Right lobe of liver (tissue), 6 donors: ENCODE measurements at regions not wholly inside any gene's neighbourhood (a gene's known extent, or its start where the extent isn't known, plus 50 kb on each side); places are given as distances from the start of the nearest gene placed in this dataset.
A peak's percentile ranks its signal among the peaks of the same experiment; 100 is the strongest.

Experiments
- ATAC-seq, 4 donors: fragments of 200-7000 bp; cut with Tn5 transposase; one replicate each; pipeline ENCODE4 v1.9.1; 2020; ENCODE audit warnings: mild to moderate bottlenecking in 4 of 4, moderate library complexity in 4 of 4
- DNase-seq, 3 donors: peaks; one replicate each; pipeline ENCODE4 v3.0.0-alpha.2; 2020
- H3K27ac ChIP-seq, 3 donors: fragments of 200-600 bp; one replicate each; pipeline ENCODE4 v1.8.0; 2022
- H3K27me3 ChIP-seq, 2 donors: fragments of 200-600 bp; one replicate each; pipeline ENCODE4 v1.8.0; 2022
- H3K36me3 ChIP-seq, 4 donors: fragments of 200-600 bp; sonication (generic) in 1 of 4; one replicate each; pipeline versions ENCODE4 v1.5.1 to v1.8.0; 2017 to 2022; ENCODE audit warnings: control low read depth in 1 of 4
- H3K4me1 ChIP-seq, 4 donors: fragments of 200-600 bp; sonication (generic) in 1 of 4; one replicate each; pipeline versions ENCODE4 v1.5.1 to v1.8.0; 2017 to 2022; ENCODE audit warnings: control low read depth in 1 of 4
- H3K4me3 ChIP-seq, 3 donors: fragments of 200-600 bp; one replicate each; pipeline ENCODE4 v1.8.0; 2022
- H3K9me3 ChIP-seq, 4 donors: fragments of 200-600 bp; sonication (generic) in 1 of 4; one replicate each; pipeline versions ENCODE4 v1.5.1 to v1.8.0; 2017 to 2022; ENCODE audit warnings: control low read depth in 1 of 4
- POLR2A ChIP-seq: fragments of 450-650 bp; IDR thresholded peaks from one replicate; pipeline ENCODE4 v1.6.1; 2017; ENCODE audit warnings: antibody characterized with exemption, mild to moderate bottlenecking
- WGBS: methylation state at CpG from one replicate; pipeline ENCODE4 v1.1.6; 2018; ENCODE audit warnings: low coverage, low lambda C conversion rate; ENCODE audit not compliant: insufficient coverage; ENCODE audit errors: missing lambda C conversion rate; 5-methylcytosine and 5-hydroxymethylcytosine counted together
- intact Hi-C, 2 donors: fragments of 100-400 bp; cut with DNase I; formaldehyde crosslinking; loops; one replicate each; pipeline versions ENCODE4 v1.11.2 to v1.14.1; 2022
- TF ChIP-seq, protein P1 (sequence below), 4 donors: fragments of 200-600 bp in 3 of 4; fragments of 450-650 bp in 1 of 4; IDR thresholded peaks; one replicate each; pipeline versions ENCODE4 v1.5.1 to v1.8.0; 2016 to 2022; ENCODE audit warnings: antibody characterized with exemption in 4 of 4, mild to moderate bottlenecking in 2 of 4
- donor health status: DM: no; HTN: yes; CAD: no.
- donor health status: DM: no; HTN: no; CAD: no.
- donor health status: DM: no; HTN: no; CAD: no.
- donor health status: DM: no; HTN: yes; CAD: no.
- donor health status: DM: no; HTN: yes; CAD: no.

DNA sequence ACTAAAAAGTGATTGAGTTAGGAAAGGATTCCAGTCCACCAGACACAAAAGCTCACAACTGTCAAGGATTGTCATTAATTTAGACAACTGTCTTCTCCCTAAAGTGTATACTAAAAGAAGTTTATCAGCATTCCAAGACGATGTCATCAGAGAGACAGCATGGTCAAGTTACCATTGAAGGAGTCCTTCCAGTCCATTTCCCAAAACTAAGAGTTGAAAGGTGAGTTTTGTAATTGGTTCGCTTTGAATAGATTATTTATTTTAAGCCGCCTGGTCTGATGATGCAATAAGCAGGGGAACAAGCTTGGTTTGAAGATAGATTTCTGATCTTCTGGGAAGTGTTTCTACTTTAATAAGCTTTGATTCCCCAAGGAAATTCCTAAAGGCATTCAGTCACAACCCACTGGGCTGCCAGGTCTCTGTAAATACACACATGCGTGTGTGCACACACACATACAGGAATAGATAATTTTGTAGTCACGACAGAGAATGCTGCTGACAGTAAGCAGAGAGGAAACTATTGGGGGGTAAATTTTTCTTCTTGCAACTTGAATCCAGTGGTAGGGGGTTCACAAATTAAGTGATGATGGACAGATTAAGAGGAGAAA lies 234.8 kb downstream of the PIK3R1 start:
- 56% methylated on average over 5 of the region's 5 CpGs for WGBS
- Histone ChIP-seq H3K4me3 (no peak overlapping the region), H3K9me3 (no peaks in the 10 kb centered on the region), H3K4me1 (peaks cover 0 to 17% (median 0%) of the 10 kb centered on the region in 4 donors), H3K27ac (peak overlapping the region in 1 of 3 donors; percentile 67), H3K36me3 (no peaks in the 10 kb centered on the region), H3K27me3 (no peaks in the 10 kb centered on the region)
- DNase-seq = no peak
- TF ChIP-seq, protein P1, sequence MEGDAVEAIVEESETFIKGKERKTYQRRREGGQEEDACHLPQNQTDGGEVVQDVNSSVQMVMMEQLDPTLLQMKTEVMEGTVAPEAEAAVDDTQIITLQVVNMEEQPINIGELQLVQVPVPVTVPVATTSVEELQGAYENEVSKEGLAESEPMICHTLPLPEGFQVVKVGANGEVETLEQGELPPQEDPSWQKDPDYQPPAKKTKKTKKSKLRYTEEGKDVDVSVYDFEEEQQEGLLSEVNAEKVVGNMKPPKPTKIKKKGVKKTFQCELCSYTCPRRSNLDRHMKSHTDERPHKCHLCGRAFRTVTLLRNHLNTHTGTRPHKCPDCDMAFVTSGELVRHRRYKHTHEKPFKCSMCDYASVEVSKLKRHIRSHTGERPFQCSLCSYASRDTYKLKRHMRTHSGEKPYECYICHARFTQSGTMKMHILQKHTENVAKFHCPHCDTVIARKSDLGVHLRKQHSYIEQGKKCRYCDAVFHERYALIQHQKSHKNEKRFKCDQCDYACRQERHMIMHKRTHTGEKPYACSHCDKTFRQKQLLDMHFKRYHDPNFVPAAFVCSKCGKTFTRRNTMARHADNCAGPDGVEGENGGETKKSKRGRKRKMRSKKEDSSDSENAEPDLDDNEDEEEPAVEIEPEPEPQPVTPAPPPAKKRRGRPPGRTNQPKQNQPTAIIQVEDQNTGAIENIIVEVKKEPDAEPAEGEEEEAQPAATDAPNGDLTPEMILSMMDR (IDR thresholded peaks at IDR 0.05) = no peak
- TF ChIP-seq POLR2A = no peak
- intact Hi-C loops = loop anchor here in 1 of 2 donors (10.0 kb wide), 1 partner anchor 166 kb away; no protein-coding TSS in a partner anchor
- ATAC-seq = peak in 3 of 4 donors; percentile 50 to 65 (median 55)

DNA sequence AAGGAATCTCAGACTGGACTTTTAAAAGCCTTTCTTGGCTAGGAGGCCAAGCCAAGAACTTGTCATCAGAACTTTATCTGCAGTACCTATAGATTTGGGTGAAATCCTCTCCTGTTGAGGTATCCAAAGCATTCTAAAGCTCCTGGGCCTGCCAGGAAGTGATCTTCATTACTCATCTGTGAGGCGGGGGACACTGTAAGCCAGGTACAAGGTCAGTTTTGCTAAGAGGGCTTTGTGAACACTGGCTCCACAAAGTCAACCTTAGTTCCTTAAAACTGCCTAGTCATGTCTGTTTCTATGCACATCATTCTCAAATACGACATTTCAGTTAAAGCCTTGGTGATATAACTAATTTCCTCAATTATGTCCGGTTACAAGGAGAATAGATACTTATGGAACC lies 236.7 kb downstream of the PIK3R1 start:
- ATAC-seq = no peak
- no peaks in the 10 kb centered on the region for H3K27me3 ChIP-seq
- no peak overlapping the region for H3K27ac ChIP-seq
- intact Hi-C loops = loop anchor here in 1 of 2 donors (10.0 kb wide), 1 partner anchor 167 kb away; no protein-coding TSS in a partner anchor
- no peaks in the 10 kb centered on the region for H3K9me3 ChIP-seq
- no peak for DNase-seq
- no peak overlapping the region for H3K4me3 ChIP-seq
- no peak for TF ChIP-seq POLR2A
- TF ChIP-seq, protein P1 (IDR thresholded peaks at IDR 0.05) = no peak
- H3K4me1 ChIP-seq = peaks cover 0 to 26% (median 0%) of the 10 kb centered on the region in 4 donors
- WGBS = 67% methylated on average over 2 of the region's 3 CpGs
- H3K36me3 ChIP-seq = no peaks in the 10 kb centered on the region

DNA sequence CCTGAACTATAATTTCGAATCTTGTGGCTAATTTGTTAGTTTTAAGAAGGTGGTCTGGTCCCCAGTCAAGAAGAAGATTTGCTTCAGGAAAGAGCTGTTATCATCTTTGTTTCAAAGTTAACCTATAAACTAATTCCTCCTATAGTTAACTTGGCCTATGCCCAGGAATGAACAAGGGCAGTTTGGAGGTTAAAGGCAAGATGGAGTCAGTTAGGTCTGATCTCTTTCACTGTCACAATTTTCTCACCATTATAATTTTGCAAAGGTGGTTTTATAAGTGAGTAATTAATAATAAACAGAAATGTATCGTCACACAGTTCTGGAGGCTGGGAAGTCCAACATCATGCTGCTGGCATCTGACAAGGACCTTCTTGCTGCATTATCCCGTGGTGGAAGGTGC lies 238.6 kb downstream of the PIK3R1 start:
- 94% methylated on average over 3 of the region's 3 CpGs for WGBS
- H3K4me1 ChIP-seq = peaks cover 0 to 33% (median 0%) of the 10 kb centered on the region in 4 donors
- H3K27me3 ChIP-seq = no peaks in the 10 kb centered on the region
- H3K36me3 ChIP-seq = no peaks in the 10 kb centered on the region
- no peak for TF ChIP-seq POLR2A
- TF ChIP-seq, protein P1 (IDR thresholded peaks at IDR 0.05) = no peak
- no peak overlapping the region for H3K27ac ChIP-seq
- H3K9me3 ChIP-seq = no peaks in the 10 kb centered on the region
- ATAC-seq (no peak), DNase-seq (no peak)
- intact Hi-C loops = loop anchor here in 1 of 2 donors (10.0 kb wide), 1 partner anchor 169 kb away; no protein-coding TSS in a partner anchor
- no peak overlapping the region for H3K4me3 ChIP-seq

DNA sequence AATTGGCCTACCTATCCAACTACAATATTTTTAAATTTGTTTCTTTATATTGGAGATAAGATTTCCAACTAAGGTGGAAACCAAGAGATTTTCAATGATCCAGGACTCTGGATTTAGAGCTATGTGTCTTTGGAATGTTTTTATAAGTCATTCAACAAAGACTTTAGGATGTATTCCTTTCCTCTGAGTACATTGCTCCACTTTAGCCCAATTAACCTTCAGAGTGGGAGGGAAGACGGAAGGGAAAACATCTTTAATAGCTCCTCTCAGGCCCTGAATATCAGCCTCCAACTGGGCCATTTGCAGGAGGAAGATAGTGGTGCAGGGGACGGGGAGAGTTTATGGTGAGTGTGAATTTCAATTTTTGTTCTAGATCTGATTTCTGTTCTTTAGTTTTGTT lies 239.2 kb downstream of the PIK3R1 start:
- WGBS = 100% methylated on average over 2 of the region's 2 CpGs
- no peaks in the 10 kb centered on the region for H3K36me3 ChIP-seq
- no peak for ATAC-seq
- H3K4me1 ChIP-seq = peaks cover 0 to 33% (median 0%) of the 10 kb centered on the region in 4 donors
- H3K4me3 ChIP-seq = no peak overlapping the region
- intact Hi-C loops = loop anchor here in 1 of 2 donors (10.0 kb wide), 1 partner anchor 170 kb away; no protein-coding TSS in a partner anchor
- H3K9me3 ChIP-seq = no peaks in the 10 kb centered on the region
- DNase-seq = no peak
- no peaks in the 10 kb centered on the region for H3K27me3 ChIP-seq
- H3K27ac ChIP-seq = no peak overlapping the region
- TF ChIP-seq, protein P1 (IDR thresholded peaks at IDR 0.05) = no peak
- TF ChIP-seq POLR2A = no peak
